Memory B cell (primary cell): ENCODE measurements at regions not wholly inside any gene's neighbourhood (a gene's known extent, or its start where the extent isn't known, plus 50 kb on each side); places are given as distances from the start of the nearest gene placed in this dataset.

ENCODE experiments used
- ATAC-seq: fragments of 150-1000 bp; cut with Tn5 transposase; 2 replicates; pipeline ENCODE4 v1.10.0; 2021; ENCODE audit warnings: low read depth, mild to moderate bottlenecking, moderate library complexity
- DNase-seq, 2 donors: peaks; one replicate each; pipeline ENCODE4 v3.0.0; 2022; ENCODE audit warnings: low spot score in 2 of 2
- H3K27ac Mint-ChIP-seq: one replicate; pipeline ENCODE4 v1.8.0; 2022; ENCODE audit warnings: mild to moderate bottlenecking, moderate library complexity, mixed read lengths
- H3K27me3 Mint-ChIP-seq: one replicate; pipeline ENCODE4 v1.8.0; 2022; ENCODE audit warnings: mixed read lengths
- H3K36me3 Mint-ChIP-seq: one replicate; pipeline ENCODE4 v1.8.0; 2022; ENCODE audit warnings: mild to moderate bottlenecking, mixed read lengths
- H3K4me1 Mint-ChIP-seq: one replicate; pipeline ENCODE4 v1.8.0; 2022; ENCODE audit warnings: mixed read lengths
- H3K4me3 Mint-ChIP-seq: one replicate; pipeline ENCODE4 v1.8.0; 2022; ENCODE audit warnings: mild to moderate bottlenecking, moderate library complexity, mixed read lengths
- H3K9me3 Mint-ChIP-seq: one replicate; pipeline ENCODE4 v1.8.0; 2022; ENCODE audit warnings: mixed read lengths

GRCh38 chr17:77681861-77682260 lies 276.6 kb upstream of the TNRC6C start:
- peaks cover 10% of the 10 kb centered on the region for H3K4me1 Mint-ChIP-seq
- peaks cover 3% of the 10 kb centered on the region for H3K36me3 Mint-ChIP-seq
- peaks cover 3% of the 10 kb centered on the region for H3K9me3 Mint-ChIP-seq

GRCh38 chr17:77684803-77685798 lies 273.4 kb upstream of the TNRC6C start:
- Mint-ChIP-seq H3K9me3 (peaks cover 3% of the 10 kb centered on the region), H3K27ac (no peak overlapping the region), H3K4me1 (peaks cover 10% of the 10 kb centered on the region), H3K27me3 (peaks cover 21% of the 10 kb centered on the region), H3K36me3 (peaks cover 3% of the 10 kb centered on the region), H3K4me3 (no peak overlapping the region)
- DNase-seq = no peak
- no peak for ATAC-seq

More at GRCh38 chr17:77681861-77682260, 276.6 kb upstream of the TNRC6C start:
- ATAC-seq (no peak), DNase-seq (no peak)
- Mint-ChIP-seq H3K27ac (no peak overlapping the region), H3K27me3 (peaks cover 27% of the 10 kb centered on the region), H3K4me3 (no peak overlapping the region)

- no peak overlapping the region for H3K4me3 Mint-ChIP-seq
- no peak overlapping the region for H3K27ac Mint-ChIP-seq
- H3K9me3 Mint-ChIP-seq = peaks cover 3% of the 10 kb centered on the region
- peaks cover 3% of the 10 kb centered on the region for H3K36me3 Mint-ChIP-seq
- DNase-seq = no peak
- H3K27me3 Mint-ChIP-seq = peaks cover 21% of the 10 kb centered on the region
- ATAC-seq = no peak
- peaks cover 10% of the 10 kb centered on the region for H3K4me1 Mint-ChIP-seq
Measured at GRCh38 chr17:77685881-77686486, 272.5 kb upstream of the TNRC6C start.

- peaks cover 3% of the 10 kb centered on the region for H3K9me3 Mint-ChIP-seq
- no peak overlapping the region for H3K4me3 Mint-ChIP-seq
- peaks cover 3% of the 10 kb centered on the region for H3K36me3 Mint-ChIP-seq
- DNase-seq = no peak
- peaks cover 14% of the 10 kb centered on the region for H3K4me1 Mint-ChIP-seq
- H3K27me3 Mint-ChIP-seq = peaks cover 26% of the 10 kb centered on the region
- ATAC-seq = no peak
- H3K27ac Mint-ChIP-seq = no peak overlapping the region
Measured at GRCh38 chr17:77686903-77687302, 271.6 kb upstream of the TNRC6C start.

GRCh38 chr17:77687417-77687816 lies 271.1 kb upstream of the TNRC6C start:
- no peak overlapping the region for H3K27ac Mint-ChIP-seq
- peaks cover 3% of the 10 kb centered on the region for H3K9me3 Mint-ChIP-seq
- H3K36me3 Mint-ChIP-seq = peaks cover 3% of the 10 kb centered on the region
- ATAC-seq (no peak), DNase-seq (no peak)
- H3K4me3 Mint-ChIP-seq = no peak overlapping the region
- H3K27me3 Mint-ChIP-seq = peaks cover 28% of the 10 kb centered on the region
- H3K4me1 Mint-ChIP-seq = peaks cover 14% of the 10 kb centered on the region

- Mint-ChIP-seq H3K9me3 (peaks cover 3% of the 10 kb centered on the region), H3K27ac (no peak overlapping the region), H3K36me3 (peaks cover 2% of the 10 kb centered on the region), H3K4me3 (no peak overlapping the region), H3K27me3 (peaks cover 26% of the 10 kb centered on the region), H3K4me1 (peaks cover 14% of the 10 kb centered on the region)
- DNase-seq = no peak
- no peak for ATAC-seq
Measured at GRCh38 chr17:77687921-77688320, 270.6 kb upstream of the TNRC6C start.

- Mint-ChIP-seq H3K36me3 (peaks cover 2% of the 10 kb centered on the region), H3K4me1 (peaks cover 14% of the 10 kb centered on the region), H3K27ac (no peak overlapping the region), H3K27me3 (peaks cover 29% of the 10 kb centered on the region), H3K4me3 (no peak overlapping the region), H3K9me3 (peaks cover 3% of the 10 kb centered on the region)
- no peak for DNase-seq
- ATAC-seq = no peak
Measured at GRCh38 chr17:77688369-77688768, 270.1 kb upstream of the TNRC6C start.

GRCh38 chr17:77690271-77691161 lies 268.0 kb upstream of the TNRC6C start:
- Mint-ChIP-seq H3K27ac (no peak overlapping the region), H3K4me1 (peaks cover 10% of the 10 kb centered on the region), H3K9me3 (peaks cover 3% of the 10 kb centered on the region), H3K36me3 (peaks cover 2% of the 10 kb centered on the region), H3K27me3 (peaks cover 28% of the 10 kb centered on the region), H3K4me3 (peak overlapping the region; percentile 19)
- no peak for DNase-seq
- no peak for ATAC-seq

GRCh38 chr17:77691216-77692085 lies 267.1 kb upstream of the TNRC6C start:
- peaks cover 27% of the 10 kb centered on the region for H3K27me3 Mint-ChIP-seq
- H3K4me1 Mint-ChIP-seq = peaks cover 5% of the 10 kb centered on the region
- H3K27ac Mint-ChIP-seq = no peak overlapping the region
- no peak overlapping the region for H3K4me3 Mint-ChIP-seq
- H3K36me3 Mint-ChIP-seq = no peaks in the 10 kb centered on the region
- DNase-seq = no peak
- H3K9me3 Mint-ChIP-seq = no peaks in the 10 kb centered on the region
- ATAC-seq = peak; percentile 46

- ATAC-seq = no peak
- Mint-ChIP-seq H3K4me1 (peaks cover 5% of the 10 kb centered on the region), H3K27me3 (peaks cover 30% of the 10 kb centered on the region), H3K36me3 (no peaks in the 10 kb centered on the region), H3K9me3 (no peaks in the 10 kb centered on the region), H3K4me3 (no peak overlapping the region), H3K27ac (no peak overlapping the region)
- DNase-seq = no peak
Measured at GRCh38 chr17:77692571-77693161, 265.8 kb upstream of the TNRC6C start.

- ATAC-seq = no peak
- H3K27me3 Mint-ChIP-seq = peaks cover 29% of the 10 kb centered on the region
- no peaks in the 10 kb centered on the region for H3K36me3 Mint-ChIP-seq
- DNase-seq = no peak
- H3K27ac Mint-ChIP-seq = no peak overlapping the region
- no peak overlapping the region for H3K4me3 Mint-ChIP-seq
- H3K4me1 Mint-ChIP-seq = peaks cover 5% of the 10 kb centered on the region
- no peaks in the 10 kb centered on the region for H3K9me3 Mint-ChIP-seq
Measured at GRCh38 chr17:77693301-77693700, 265.2 kb upstream of the TNRC6C start.

GRCh38 chr17:77693776-77694175 lies 264.7 kb upstream of the TNRC6C start:
- DNase-seq (no peak), ATAC-seq (no peak)
- Mint-ChIP-seq H3K36me3 (no peaks in the 10 kb centered on the region), H3K4me3 (no peak overlapping the region), H3K27me3 (peaks cover 34% of the 10 kb centered on the region), H3K9me3 (no peaks in the 10 kb centered on the region), H3K4me1 (peaks cover 5% of the 10 kb centered on the region), H3K27ac (no peak overlapping the region)
